Transverse colon (tissue), 4 donors: ENCODE measurements at regions not wholly inside any gene's neighbourhood (a gene's known extent, or its start where the extent isn't known, plus 50 kb on each side); places are given as distances from the start of the nearest gene placed in this dataset.

Experiments
- EP300 ChIP-seq: sonication (generic); formaldehyde crosslinking; IDR thresholded peaks from one replicate; pipeline ENCODE4 v1.6.1; 2017; ENCODE audit warnings: antibody characterized with exemption, low read depth
- POLR2AphosphoS5 ChIP-seq, 3 donors: sonication (generic); formaldehyde crosslinking; IDR thresholded peaks; one replicate each; pipeline ENCODE4 v1.6.1; 2016; ENCODE audit warnings: antibody characterized with exemption in 3 of 3
- TF ChIP-seq, protein P1 (sequence below), 5 experiments: fragments of 200-600 bp in 3 of 5; fragments of 450-650 bp in 2 of 5; sonication (generic) in 3 of 5; IDR thresholded peaks; 1 replicate in 2 of 5; 2 replicates in 3 of 5; pipeline ENCODE4 v1.5.1; 2016 to 2017; ENCODE audit warnings: antibody characterized with exemption in 5 of 5, inconsistent platforms in 3 of 5, mild to moderate bottlenecking in 2 of 5, moderate library complexity in 1 of 5

DNA sequence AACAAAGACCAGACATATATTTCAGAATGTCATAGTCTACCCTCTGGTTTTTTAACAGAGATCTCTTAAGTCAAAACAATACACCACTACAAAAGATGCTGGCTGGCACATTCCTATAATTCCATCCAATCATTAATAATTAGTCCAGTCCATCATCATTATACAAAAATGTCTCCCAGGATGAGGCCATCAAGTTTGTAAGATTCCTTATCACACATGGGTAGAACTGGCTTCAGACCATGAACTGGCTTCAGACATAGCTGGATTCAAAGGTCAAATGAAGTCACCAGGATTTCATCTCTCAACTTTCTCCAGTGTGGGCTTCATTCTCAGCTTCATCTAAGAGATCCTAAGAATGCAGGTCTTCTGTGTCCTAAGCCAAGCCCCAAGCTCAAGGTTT is 147.1 kb downstream of the ENC1 start:
- TF ChIP-seq, protein P1, sequence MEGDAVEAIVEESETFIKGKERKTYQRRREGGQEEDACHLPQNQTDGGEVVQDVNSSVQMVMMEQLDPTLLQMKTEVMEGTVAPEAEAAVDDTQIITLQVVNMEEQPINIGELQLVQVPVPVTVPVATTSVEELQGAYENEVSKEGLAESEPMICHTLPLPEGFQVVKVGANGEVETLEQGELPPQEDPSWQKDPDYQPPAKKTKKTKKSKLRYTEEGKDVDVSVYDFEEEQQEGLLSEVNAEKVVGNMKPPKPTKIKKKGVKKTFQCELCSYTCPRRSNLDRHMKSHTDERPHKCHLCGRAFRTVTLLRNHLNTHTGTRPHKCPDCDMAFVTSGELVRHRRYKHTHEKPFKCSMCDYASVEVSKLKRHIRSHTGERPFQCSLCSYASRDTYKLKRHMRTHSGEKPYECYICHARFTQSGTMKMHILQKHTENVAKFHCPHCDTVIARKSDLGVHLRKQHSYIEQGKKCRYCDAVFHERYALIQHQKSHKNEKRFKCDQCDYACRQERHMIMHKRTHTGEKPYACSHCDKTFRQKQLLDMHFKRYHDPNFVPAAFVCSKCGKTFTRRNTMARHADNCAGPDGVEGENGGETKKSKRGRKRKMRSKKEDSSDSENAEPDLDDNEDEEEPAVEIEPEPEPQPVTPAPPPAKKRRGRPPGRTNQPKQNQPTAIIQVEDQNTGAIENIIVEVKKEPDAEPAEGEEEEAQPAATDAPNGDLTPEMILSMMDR (IDR thresholded peaks at IDR 0.05) = no peak
- TF ChIP-seq EP300 = no peak
- no peak for TF ChIP-seq POLR2AphosphoS5 (IDR thresholded peaks at IDR 0.05)
